ENCODE measurements at regions not wholly inside any gene's neighbourhood (a gene's known extent, or its start where the extent isn't known, plus 50 kb on each side); places are given as distances from the start of the nearest gene placed in this dataset.
"Not testable (repeated sequence)": the region's sequence is repeated elsewhere in the genome, so short reads cannot be mapped to it uniquely, and the experiment has no call there.

GRCh38 chr4:42310358-42310757, 86.9 kb upstream of the SHISA3 start:
- DNase-seq, result no peak
- Histone ChIP-seq H4K20me1 (ENCODE audit: insufficient read depth, low read length) (no peaks in the 10 kb centered on the region), H3F3A (ENCODE audit: insufficient read depth, low read length) (no peaks in the 10 kb centered on the region), H3K9ac (ENCODE audit: low read length) (no peak overlapping the region), H3K4me2 (ENCODE audit: low read depth, low read length) (no peak overlapping the region), H2AFZ (ENCODE audit: low read length) (no peak overlapping the region), H3K9me3 (replicated peaks; ENCODE audit: insufficient read depth, low read length) (no peaks in the 10 kb centered on the region), H3K36me3 (replicated peaks; ENCODE audit: insufficient read depth, low read length) (no peaks in the 10 kb centered on the region), H3K9me2 (replicated peaks; ENCODE audit: insufficient read depth, low read length) (no peaks in the 10 kb centered on the region), H3K4me1 (ENCODE audit: low read length) (no peaks in the 10 kb centered on the region), H3K27ac (ENCODE audit: low read length) (no peak overlapping the region), H3K4me3 (ENCODE audit: low read length) (no peak overlapping the region), H3K27me3 (replicated peaks; ENCODE audit: insufficient read depth, low read length) (no peaks in the 10 kb centered on the region), H3K79me2 (ENCODE audit: low read length) (no peaks in the 10 kb centered on the region)
- TF ChIP-seq EZH2 (optimal IDR thresholded peaks at IDR 0.05; ENCODE audit: low read depth, low read length) (no peak), EZH2phosphoT487 (IDR thresholded peaks at IDR 0.05; ENCODE audit: low read length) (no peak)
- TF ChIP-seq, protein P1, sequence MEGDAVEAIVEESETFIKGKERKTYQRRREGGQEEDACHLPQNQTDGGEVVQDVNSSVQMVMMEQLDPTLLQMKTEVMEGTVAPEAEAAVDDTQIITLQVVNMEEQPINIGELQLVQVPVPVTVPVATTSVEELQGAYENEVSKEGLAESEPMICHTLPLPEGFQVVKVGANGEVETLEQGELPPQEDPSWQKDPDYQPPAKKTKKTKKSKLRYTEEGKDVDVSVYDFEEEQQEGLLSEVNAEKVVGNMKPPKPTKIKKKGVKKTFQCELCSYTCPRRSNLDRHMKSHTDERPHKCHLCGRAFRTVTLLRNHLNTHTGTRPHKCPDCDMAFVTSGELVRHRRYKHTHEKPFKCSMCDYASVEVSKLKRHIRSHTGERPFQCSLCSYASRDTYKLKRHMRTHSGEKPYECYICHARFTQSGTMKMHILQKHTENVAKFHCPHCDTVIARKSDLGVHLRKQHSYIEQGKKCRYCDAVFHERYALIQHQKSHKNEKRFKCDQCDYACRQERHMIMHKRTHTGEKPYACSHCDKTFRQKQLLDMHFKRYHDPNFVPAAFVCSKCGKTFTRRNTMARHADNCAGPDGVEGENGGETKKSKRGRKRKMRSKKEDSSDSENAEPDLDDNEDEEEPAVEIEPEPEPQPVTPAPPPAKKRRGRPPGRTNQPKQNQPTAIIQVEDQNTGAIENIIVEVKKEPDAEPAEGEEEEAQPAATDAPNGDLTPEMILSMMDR (IDR thresholded peaks at IDR 0.05; ENCODE audit: low read length), result no peak

DNA sequence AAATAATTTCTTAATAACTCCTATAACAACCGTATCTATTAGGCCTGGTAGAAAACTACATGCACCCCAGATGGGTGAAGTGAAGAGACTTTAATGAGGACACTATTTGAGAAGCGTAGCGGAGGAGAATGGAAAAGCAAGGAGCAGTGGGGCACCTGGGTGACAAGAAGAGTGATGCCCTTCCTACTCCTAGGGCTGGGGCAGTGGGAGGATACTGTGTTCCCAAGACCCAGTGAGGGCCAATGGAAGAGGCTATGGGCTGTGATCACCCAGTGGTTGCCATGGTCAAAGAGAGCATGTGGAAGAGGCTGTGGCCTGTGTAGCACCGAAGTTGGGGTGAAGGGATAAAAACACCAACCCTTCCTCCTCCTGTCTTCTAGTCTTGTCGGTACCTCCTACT, 86.5 kb upstream of the SHISA3 start:
- no peaks in the 10 kb centered on the region for H3K27me3 ChIP-seq (replicated peaks; ENCODE audit: insufficient read depth, low read length)
- no peaks in the 10 kb centered on the region for H3K79me2 ChIP-seq (ENCODE audit: low read length)
- H3F3A ChIP-seq (ENCODE audit: insufficient read depth, low read length), result no peaks in the 10 kb centered on the region
- H4K20me1 ChIP-seq (ENCODE audit: insufficient read depth, low read length), result no peaks in the 10 kb centered on the region
- TF ChIP-seq, protein P1 (IDR thresholded peaks at IDR 0.05; ENCODE audit: low read length), result no peak
- TF ChIP-seq EZH2 (optimal IDR thresholded peaks at IDR 0.05; ENCODE audit: low read depth, low read length), result no peak
- TF ChIP-seq EZH2phosphoT487 (IDR thresholded peaks at IDR 0.05; ENCODE audit: low read length), result no peak
- H3K4me3 ChIP-seq (ENCODE audit: low read length), result no peak overlapping the region
- H3K9me3 ChIP-seq (replicated peaks; ENCODE audit: insufficient read depth, low read length), result no peaks in the 10 kb centered on the region
- H3K27ac ChIP-seq (ENCODE audit: low read length), result no peak overlapping the region
- no peak overlapping the region for H2AFZ ChIP-seq (ENCODE audit: low read length)
- H3K4me1 ChIP-seq (ENCODE audit: low read length), result no peaks in the 10 kb centered on the region
- H3K9ac ChIP-seq (ENCODE audit: low read length), result no peak overlapping the region
- H3K36me3 ChIP-seq (replicated peaks; ENCODE audit: insufficient read depth, low read length), result no peaks in the 10 kb centered on the region
- no peak for DNase-seq
- H3K9me2 ChIP-seq (replicated peaks; ENCODE audit: insufficient read depth, low read length), result no peaks in the 10 kb centered on the region
- H3K4me2 ChIP-seq (ENCODE audit: low read depth, low read length), result no peak overlapping the region

- no peaks in the 10 kb centered on the region for H3K79me2 ChIP-seq (ENCODE audit: low read length)
- no peak for DNase-seq
- H3K36me3 ChIP-seq (replicated peaks; ENCODE audit: insufficient read depth, low read length), result no peaks in the 10 kb centered on the region
- no peaks in the 10 kb centered on the region for H3K9me2 ChIP-seq (replicated peaks; ENCODE audit: insufficient read depth, low read length)
- no peaks in the 10 kb centered on the region for H3F3A ChIP-seq (ENCODE audit: insufficient read depth, low read length)
- H3K9ac ChIP-seq (ENCODE audit: low read length), result no peak overlapping the region
- no peaks in the 10 kb centered on the region for H3K4me1 ChIP-seq (ENCODE audit: low read length)
- H4K20me1 ChIP-seq (ENCODE audit: insufficient read depth, low read length), result no peaks in the 10 kb centered on the region
- TF ChIP-seq EZH2phosphoT487 (IDR thresholded peaks at IDR 0.05; ENCODE audit: low read length), result no peak
- no peak for TF ChIP-seq EZH2 (optimal IDR thresholded peaks at IDR 0.05; ENCODE audit: low read depth, low read length)
- TF ChIP-seq, protein P1 (IDR thresholded peaks at IDR 0.05; ENCODE audit: low read length), result no peak
- H3K4me3 ChIP-seq (ENCODE audit: low read length), result no peak overlapping the region
- no peak overlapping the region for H3K27ac ChIP-seq (ENCODE audit: low read length)
- H3K9me3 ChIP-seq (replicated peaks; ENCODE audit: insufficient read depth, low read length), result no peaks in the 10 kb centered on the region
- H3K27me3 ChIP-seq (replicated peaks; ENCODE audit: insufficient read depth, low read length), result no peaks in the 10 kb centered on the region
- H2AFZ ChIP-seq (ENCODE audit: low read length), result no peak overlapping the region
- no peak overlapping the region for H3K4me2 ChIP-seq (ENCODE audit: low read depth, low read length)
These were observed 85.7 kb upstream of the SHISA3 start for GRCh38 chr4:42311591-42311990.

- H3K9me2 ChIP-seq (replicated peaks; ENCODE audit: insufficient read depth, low read length); H3K4me2 ChIP-seq (ENCODE audit: low read depth, low read length); H3K27ac ChIP-seq (ENCODE audit: low read length); H3F3A ChIP-seq (ENCODE audit: insufficient read depth, low read length); H3K27me3 ChIP-seq (replicated peaks; ENCODE audit: insufficient read depth, low read length); H3K9ac ChIP-seq (ENCODE audit: low read length); H2AFZ ChIP-seq (ENCODE audit: low read length); H3K9me3 ChIP-seq (replicated peaks; ENCODE audit: insufficient read depth, low read length); H4K20me1 ChIP-seq (ENCODE audit: insufficient read depth, low read length); H3K79me2 ChIP-seq (ENCODE audit: low read length); H3K4me3 ChIP-seq (ENCODE audit: low read length); DNase-seq; H3K4me1 ChIP-seq (ENCODE audit: low read length); H3K36me3 ChIP-seq (replicated peaks; ENCODE audit: insufficient read depth, low read length): not testable (repeated sequence)
These were observed 83.9 kb upstream of the SHISA3 start for GRCh38 chr4:42313420-42313819.
